ENCODE measurements at regions not wholly inside any gene's neighbourhood (a gene's known extent, or its start where the extent isn't known, plus 50 kb on each side); places are given as distances from the start of the nearest gene placed in this dataset.
"Not testable (repeated sequence)": the region's sequence is repeated elsewhere in the genome, so short reads cannot be mapped to it uniquely, and the experiment has no call there.

DNA sequence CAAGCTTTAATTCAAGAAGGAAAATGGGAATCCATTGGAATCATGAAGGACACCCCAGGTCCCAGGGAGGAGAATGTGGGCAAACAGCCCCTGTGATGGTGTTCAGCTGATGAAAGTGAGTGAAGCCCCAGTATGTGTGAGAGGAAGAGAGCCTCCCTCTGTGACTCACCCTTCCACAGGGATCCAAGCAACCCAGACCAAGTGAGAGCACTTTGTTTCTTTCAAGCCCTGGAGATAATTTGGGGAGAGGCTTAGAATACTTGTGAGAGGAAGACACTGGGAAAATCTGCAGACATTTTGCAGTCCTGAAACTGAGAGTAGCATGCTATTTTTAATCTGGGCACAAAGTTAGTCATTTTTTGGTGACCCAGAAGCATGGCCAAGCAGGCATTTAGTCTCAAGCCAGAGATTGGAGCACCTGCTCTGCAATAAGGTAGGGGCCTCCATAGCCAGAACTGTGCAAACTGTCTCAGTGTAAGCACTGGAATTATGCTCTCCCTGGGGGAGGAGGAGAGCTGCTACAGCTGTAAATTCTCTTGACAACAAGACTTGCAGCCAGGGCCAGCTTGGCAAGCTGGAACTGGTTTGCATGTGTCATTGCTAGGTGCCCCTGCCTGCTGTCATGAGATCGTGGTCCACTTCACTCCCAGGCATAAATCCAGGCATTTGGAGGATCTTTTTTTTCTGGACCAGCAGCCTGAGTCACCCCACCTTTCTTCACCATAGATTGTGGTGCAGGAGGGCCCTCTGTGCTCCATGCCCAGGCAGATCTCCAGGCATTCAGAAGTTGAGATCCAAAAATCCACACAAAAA lies 537.8 kb upstream of the DPPA4 start:
- no peak for DNase-seq (ENCODE audit: low spot score)
- no peak for TF ChIP-seq CTCF (IDR thresholded peaks at IDR 0.05)
- Histone ChIP-seq H3K27ac (no peak overlapping the region), H3K36me3 (no peaks in the 10 kb centered on the region), H3K27me3 (no peaks in the 10 kb centered on the region), H3K9me3 (no peaks in the 10 kb centered on the region), H3K4me3 (no peak overlapping the region), H3K4me1 (no peaks in the 10 kb centered on the region)

DNA sequence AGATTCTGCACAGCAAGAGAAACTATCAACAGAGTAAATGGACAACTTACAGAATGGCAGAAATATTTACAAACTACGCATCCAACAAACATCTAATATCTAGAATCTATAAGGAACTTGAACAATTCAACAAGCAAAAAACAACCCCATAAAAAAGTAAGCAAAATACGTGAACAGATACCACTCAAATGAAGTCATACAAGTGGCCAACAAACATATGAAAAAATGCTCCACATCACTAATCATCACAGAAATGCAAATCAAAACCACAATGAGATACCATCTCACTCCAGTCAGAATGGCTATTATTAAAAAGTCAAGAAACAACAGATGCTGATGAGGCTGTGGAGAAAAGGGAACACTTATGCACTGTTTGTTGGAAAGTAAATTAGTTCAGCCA lies 540.3 kb upstream of the DPPA4 start:
- H3K27me3 ChIP-seq; H3K27ac ChIP-seq; H3K4me1 ChIP-seq; DNase-seq (ENCODE audit: low spot score); H3K9me3 ChIP-seq; H3K36me3 ChIP-seq; H3K4me3 ChIP-seq: not testable (repeated sequence)

- H3K9me3 ChIP-seq: no peaks in the 10 kb centered on the region
- no peak overlapping the region for H3K4me3 ChIP-seq
- H3K36me3 ChIP-seq: no peaks in the 10 kb centered on the region
- H3K27ac ChIP-seq: no peak overlapping the region
- no peak for DNase-seq (ENCODE audit: low spot score)
- no peaks in the 10 kb centered on the region for H3K4me1 ChIP-seq
- no peaks in the 10 kb centered on the region for H3K27me3 ChIP-seq
- no peak for TF ChIP-seq CTCF (IDR thresholded peaks at IDR 0.05)
These were observed 544.8 kb upstream of the DPPA4 start for GRCh38 chr3:109882144-109882543.

DNA sequence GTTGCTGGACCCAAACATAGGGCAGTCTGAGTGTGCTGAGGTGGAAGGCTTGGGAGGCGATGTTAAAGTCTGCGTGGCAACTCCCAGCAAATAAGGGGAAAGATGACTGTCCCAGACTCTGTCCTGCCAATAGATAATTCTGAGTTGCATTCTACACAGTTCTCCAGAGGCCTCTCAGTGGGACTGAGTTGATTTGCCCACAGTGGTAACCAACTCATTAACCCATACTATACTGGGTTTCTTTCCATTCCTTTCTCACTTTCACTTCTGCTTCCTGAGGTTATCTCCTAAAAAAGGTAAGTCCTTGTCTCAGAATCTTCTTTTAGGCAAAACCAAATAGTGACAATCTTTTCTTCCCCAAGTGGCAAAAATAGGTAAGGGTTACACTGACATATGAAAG lies 549.9 kb upstream of the DPPA4 start:
- Histone ChIP-seq H3K9me3 (peaks cover 0 to 17% of the 10 kb centered on the region in 2 donors), H3K4me3 (no peak overlapping the region), H3K27ac (no peak overlapping the region), H3K4me1 (no peaks in the 10 kb centered on the region), H3K27me3 (no peaks in the 10 kb centered on the region), H3K36me3 (no peaks in the 10 kb centered on the region)
- DNase-seq (ENCODE audit: low spot score): no peak
- TF ChIP-seq CTCF (IDR thresholded peaks at IDR 0.05): no peak

GRCh38 chr3:109888026-109888425 lies 550.7 kb upstream of the DPPA4 start:
- Histone ChIP-seq H3K4me1 (no peaks in the 10 kb centered on the region), H3K36me3 (no peaks in the 10 kb centered on the region), H3K4me3 (no peak overlapping the region), H3K27ac (no peak overlapping the region), H3K9me3 (peaks cover 0 to 17% of the 10 kb centered on the region in 2 donors), H3K27me3 (no peaks in the 10 kb centered on the region)
- DNase-seq (ENCODE audit: low spot score): no peak
- TF ChIP-seq CTCF (IDR thresholded peaks at IDR 0.05): no peak

DNA sequence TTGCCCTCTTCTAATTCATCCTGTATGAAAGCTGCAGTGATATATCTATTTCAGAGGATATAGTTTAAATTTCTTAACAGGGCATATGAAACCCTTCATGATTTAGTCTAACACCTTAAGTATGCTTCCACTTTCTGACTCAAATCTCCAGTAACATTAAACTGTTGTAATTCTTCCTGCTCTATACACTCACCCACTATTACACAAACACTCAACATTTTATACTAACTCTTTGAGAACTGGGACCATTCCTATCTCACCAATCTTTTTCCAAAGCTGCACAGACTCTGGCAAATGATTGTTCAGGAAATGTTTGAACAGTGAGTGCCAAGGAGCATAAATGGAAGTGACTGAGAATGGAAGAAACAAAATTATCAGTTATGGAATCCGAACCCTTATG lies 560.4 kb upstream of the DPPA4 start:
- Histone ChIP-seq H3K36me3 (no peaks in the 10 kb centered on the region), H3K27me3 (no peaks in the 10 kb centered on the region), H3K9me3 (no peaks in the 10 kb centered on the region), H3K27ac (no peak overlapping the region), H3K4me1 (no peaks in the 10 kb centered on the region), H3K4me3 (no peak overlapping the region)
- no peak for TF ChIP-seq CTCF (IDR thresholded peaks at IDR 0.05)
- no peak for DNase-seq (ENCODE audit: low spot score)

All from right atrium auricular region (tissue), 2 donors.